ENCODE measurements at regions not wholly inside any gene's neighbourhood (a gene's known extent, or its start where the extent isn't known, plus 50 kb on each side); places are given as distances from the start of the nearest gene placed in this dataset.

DNA sequence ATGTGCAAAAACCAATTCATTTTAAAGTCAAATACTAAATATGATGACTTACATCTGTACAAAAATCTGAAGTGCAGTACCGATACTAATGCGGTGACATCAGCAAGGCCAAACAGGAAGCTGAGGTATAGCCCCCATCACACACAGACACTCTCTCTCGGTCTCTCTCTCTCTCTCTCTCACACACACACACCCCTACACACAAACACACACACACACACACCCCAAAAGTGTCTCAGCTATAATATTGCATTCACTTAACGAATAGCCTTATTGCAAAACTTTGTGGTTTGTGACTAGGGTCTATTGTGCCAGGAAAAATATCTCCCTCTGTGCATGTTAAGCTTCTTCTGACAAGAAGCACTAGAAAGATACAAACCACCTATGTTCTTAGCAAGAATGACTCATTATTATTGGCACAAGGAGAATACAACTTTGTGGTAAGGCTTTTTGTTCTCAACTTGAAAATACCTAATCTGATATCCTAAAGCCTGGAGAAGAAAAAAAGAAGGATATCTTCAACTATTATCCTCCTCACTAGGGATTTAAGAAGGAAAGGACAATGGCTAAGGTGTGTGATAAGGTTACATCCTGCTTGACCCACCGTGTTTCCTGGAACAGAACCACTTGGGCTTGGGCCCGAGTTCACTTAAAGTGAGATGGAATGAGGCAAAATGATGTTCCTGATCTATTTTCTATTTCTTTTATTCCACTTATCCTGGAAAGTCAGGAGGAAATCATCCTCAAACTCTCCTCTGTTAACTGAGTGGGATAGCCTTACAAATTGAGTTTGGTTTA is 107.1 kb downstream of the NIBAN1 start:
- H3K36me3 ChIP-seq (ENCODE audit: control insufficient read depth in 2 of 2, insufficient read depth in 1 of 2, low read length in 2 of 2): no peaks in the 10 kb centered on the region
- H3K4me1 ChIP-seq (ENCODE audit: control insufficient read depth, insufficient read depth, low read length): no peaks in the 10 kb centered on the region
- H3K9me3 ChIP-seq (ENCODE audit: control insufficient read depth, insufficient read depth, low read depth, low read length): no peaks in the 10 kb centered on the region
- no peak overlapping the region for H3K4me3 ChIP-seq (ENCODE audit: low read depth, low read length)
- no peak overlapping the region for H3K27ac ChIP-seq (ENCODE audit: extremely low read depth, low read depth, low read length)
- TF ChIP-seq, protein P1, sequence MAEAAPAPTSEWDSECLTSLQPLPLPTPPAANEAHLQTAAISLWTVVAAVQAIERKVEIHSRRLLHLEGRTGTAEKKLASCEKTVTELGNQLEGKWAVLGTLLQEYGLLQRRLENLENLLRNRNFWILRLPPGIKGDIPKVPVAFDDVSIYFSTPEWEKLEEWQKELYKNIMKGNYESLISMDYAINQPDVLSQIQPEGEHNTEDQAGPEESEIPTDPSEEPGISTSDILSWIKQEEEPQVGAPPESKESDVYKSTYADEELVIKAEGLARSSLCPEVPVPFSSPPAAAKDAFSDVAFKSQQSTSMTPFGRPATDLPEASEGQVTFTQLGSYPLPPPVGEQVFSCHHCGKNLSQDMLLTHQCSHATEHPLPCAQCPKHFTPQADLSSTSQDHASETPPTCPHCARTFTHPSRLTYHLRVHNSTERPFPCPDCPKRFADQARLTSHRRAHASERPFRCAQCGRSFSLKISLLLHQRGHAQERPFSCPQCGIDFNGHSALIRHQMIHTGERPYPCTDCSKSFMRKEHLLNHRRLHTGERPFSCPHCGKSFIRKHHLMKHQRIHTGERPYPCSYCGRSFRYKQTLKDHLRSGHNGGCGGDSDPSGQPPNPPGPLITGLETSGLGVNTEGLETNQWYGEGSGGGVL (tag by site-specific recombination; IDR thresholded peaks at IDR 0.05): 0 out of 2 replicates have a peak, but pooled peaks have one; percentile 15
- TF ChIP-seq ZNF629 (tag by site-specific recombination; IDR thresholded peaks at IDR 0.05): no peak
- CTCF ChIA-PET: interaction anchor here (0.7 kb wide), 1 partner anchor 114 kb away, joined by 3 read pairs; no protein-coding TSS in a partner anchor
- POLR2A ChIA-PET: no interaction called here

DNA sequence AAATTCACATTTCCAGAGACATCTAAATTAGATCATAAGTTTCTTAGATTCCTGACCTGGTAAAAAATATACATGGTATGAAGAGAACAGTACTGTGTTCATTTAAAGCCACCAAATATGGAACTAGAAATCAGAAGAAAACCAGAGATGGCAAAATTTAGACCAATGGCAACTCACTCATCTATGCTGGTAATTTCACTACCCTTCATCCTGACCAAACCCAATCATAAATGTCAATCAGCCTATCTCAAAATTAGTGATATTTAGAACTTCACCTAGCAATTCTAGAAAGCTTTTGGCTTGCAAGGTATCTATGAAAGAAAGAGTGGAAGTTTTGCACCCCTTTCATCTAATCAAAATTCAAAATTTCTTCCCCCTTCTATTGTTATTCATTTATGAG is 107.7 kb downstream of the NIBAN1 start:
- H3K36me3 ChIP-seq (ENCODE audit: control insufficient read depth in 2 of 2, insufficient read depth in 1 of 2, low read length in 2 of 2): no peaks in the 10 kb centered on the region
- H3K27ac ChIP-seq (ENCODE audit: extremely low read depth, low read depth, low read length): no peak overlapping the region
- POLR2A ChIA-PET: no interaction called here

More for the DNA sequence above, 107.7 kb downstream of the NIBAN1 start:
- Histone ChIP-seq H3K9me3 (ENCODE audit: control insufficient read depth, insufficient read depth, low read depth, low read length) (no peaks in the 10 kb centered on the region), H3K4me3 (ENCODE audit: low read depth, low read length) (no peak overlapping the region), H3K4me1 (ENCODE audit: control insufficient read depth, insufficient read depth, low read length) (no peaks in the 10 kb centered on the region)
- CTCF ChIA-PET: interaction anchor here (0.7 kb wide), 1 partner anchor 115 kb away, joined by 3 read pairs; no protein-coding TSS in a partner anchor
- no peak for TF ChIP-seq SP3 (tag by site-specific recombination; IDR thresholded peaks at IDR 0.05)
- TF ChIP-seq, protein P2, sequence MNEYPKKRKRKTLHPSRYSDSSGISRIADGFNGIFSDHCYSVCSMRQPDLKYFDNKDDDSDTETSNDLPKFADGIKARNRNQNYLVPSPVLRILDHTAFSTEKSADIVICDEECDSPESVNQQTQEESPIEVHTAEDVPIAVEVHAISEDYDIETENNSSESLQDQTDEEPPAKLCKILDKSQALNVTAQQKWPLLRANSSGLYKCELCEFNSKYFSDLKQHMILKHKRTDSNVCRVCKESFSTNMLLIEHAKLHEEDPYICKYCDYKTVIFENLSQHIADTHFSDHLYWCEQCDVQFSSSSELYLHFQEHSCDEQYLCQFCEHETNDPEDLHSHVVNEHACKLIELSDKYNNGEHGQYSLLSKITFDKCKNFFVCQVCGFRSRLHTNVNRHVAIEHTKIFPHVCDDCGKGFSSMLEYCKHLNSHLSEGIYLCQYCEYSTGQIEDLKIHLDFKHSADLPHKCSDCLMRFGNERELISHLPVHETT (tag by site-specific recombination; IDR thresholded peaks at IDR 0.05): no peak
- no peak for TF ChIP-seq ZNF302 (tag by site-specific recombination; IDR thresholded peaks at IDR 0.05; ENCODE audit: low read depth)
- no peak for TF ChIP-seq ZNF571 (tag by site-specific recombination; IDR thresholded peaks at IDR 0.05)
- no peak for TF ChIP-seq ZNF473 (tag by site-specific recombination; IDR thresholded peaks at IDR 0.05)
- TF ChIP-seq, protein P3, sequence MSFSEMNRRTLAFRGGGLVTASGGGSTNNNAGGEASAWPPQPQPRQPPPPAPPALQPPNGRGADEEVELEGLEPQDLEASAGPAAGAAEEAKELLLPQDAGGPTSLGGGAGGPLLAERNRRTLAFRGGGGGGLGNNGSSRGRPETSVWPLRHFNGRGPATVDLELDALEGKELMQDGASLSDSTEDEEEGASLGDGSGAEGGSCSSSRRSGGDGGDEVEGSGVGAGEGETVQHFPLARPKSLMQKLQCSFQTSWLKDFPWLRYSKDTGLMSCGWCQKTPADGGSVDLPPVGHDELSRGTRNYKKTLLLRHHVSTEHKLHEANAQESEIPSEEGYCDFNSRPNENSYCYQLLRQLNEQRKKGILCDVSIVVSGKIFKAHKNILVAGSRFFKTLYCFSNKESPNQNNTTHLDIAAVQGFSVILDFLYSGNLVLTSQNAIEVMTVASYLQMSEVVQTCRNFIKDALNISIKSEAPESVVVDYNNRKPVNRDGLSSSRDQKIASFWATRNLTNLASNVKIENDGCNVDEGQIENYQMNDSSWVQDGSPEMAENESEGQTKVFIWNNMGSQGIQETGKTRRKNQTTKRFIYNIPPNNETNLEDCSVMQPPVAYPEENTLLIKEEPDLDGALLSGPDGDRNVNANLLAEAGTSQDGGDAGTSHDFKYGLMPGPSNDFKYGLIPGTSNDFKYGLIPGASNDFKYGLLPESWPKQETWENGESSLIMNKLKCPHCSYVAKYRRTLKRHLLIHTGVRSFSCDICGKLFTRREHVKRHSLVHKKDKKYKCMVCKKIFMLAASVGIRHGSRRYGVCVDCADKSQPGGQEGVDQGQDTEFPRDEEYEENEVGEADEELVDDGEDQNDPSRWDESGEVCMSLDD (tag by site-specific recombination; IDR thresholded peaks at IDR 0.05): no peak
- TF ChIP-seq ZNF132 (tag by site-specific recombination; IDR thresholded peaks at IDR 0.05; ENCODE audit: borderline replicate concordance): no peak
- TF ChIP-seq GFI1B (tag by site-specific recombination; IDR thresholded peaks at IDR 0.05): no peak
- TF ChIP-seq EGR2 (tag by site-specific recombination; IDR thresholded peaks at IDR 0.05; ENCODE audit: low read depth): no peak
- TF ChIP-seq ZNF521 (tag by site-specific recombination; IDR thresholded peaks at IDR 0.05): no peak
- TF ChIP-seq ZBTB8A (tag by site-specific recombination; IDR thresholded peaks at IDR 0.05): no peak
- no peak for TF ChIP-seq ZNF670 (tag by site-specific recombination; IDR thresholded peaks at IDR 0.05; ENCODE audit: low read depth)
- no peak for TF ChIP-seq TRIM28 (IDR thresholded peaks at IDR 0.05; ENCODE audit: borderline replicate concordance, low read length)
- TF ChIP-seq ZNF341 (tag by site-specific recombination; IDR thresholded peaks at IDR 0.05; ENCODE audit: low read depth): no peak
- no peak for TF ChIP-seq ZBTB1 (tag by site-specific recombination; IDR thresholded peaks at IDR 0.05)
- no peak for TF ChIP-seq ZNF416 (tag by site-specific recombination; IDR thresholded peaks at IDR 0.05)
- TF ChIP-seq, protein P4, sequence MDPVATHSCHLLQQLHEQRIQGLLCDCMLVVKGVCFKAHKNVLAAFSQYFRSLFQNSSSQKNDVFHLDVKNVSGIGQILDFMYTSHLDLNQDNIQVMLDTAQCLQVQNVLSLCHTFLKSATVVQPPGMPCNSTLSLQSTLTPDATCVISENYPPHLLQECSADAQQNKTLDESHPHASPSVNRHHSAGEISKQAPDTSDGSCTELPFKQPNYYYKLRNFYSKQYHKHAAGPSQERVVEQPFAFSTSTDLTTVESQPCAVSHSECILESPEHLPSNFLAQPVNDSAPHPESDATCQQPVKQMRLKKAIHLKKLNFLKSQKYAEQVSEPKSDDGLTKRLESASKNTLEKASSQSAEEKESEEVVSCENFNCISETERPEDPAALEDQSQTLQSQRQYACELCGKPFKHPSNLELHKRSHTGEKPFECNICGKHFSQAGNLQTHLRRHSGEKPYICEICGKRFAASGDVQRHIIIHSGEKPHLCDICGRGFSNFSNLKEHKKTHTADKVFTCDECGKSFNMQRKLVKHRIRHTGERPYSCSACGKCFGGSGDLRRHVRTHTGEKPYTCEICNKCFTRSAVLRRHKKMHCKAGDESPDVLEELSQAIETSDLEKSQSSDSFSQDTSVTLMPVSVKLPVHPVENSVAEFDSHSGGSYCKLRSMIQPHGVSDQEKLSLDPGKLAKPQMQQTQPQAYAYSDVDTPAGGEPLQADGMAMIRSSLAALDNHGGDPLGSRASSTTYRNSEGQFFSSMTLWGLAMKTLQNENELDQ (tag by site-specific recombination; IDR thresholded peaks at IDR 0.05; ENCODE audit: low read depth): no peak
- TF ChIP-seq ZNF658 (tag by site-specific recombination; IDR thresholded peaks at IDR 0.05): no peak
- TF ChIP-seq, protein P5, sequence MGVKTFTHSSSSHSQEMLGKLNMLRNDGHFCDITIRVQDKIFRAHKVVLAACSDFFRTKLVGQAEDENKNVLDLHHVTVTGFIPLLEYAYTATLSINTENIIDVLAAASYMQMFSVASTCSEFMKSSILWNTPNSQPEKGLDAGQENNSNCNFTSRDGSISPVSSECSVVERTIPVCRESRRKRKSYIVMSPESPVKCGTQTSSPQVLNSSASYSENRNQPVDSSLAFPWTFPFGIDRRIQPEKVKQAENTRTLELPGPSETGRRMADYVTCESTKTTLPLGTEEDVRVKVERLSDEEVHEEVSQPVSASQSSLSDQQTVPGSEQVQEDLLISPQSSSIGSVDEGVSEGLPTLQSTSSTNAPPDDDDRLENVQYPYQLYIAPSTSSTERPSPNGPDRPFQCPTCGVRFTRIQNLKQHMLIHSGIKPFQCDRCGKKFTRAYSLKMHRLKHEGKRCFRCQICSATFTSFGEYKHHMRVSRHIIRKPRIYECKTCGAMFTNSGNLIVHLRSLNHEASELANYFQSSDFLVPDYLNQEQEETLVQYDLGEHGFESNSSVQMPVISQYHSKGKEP (tag by site-specific recombination; IDR thresholded peaks at IDR 0.05): no peak
- TF ChIP-seq ZNF664 (tag by site-specific recombination; IDR thresholded peaks at IDR 0.05): no peak
